ENCODE measurements at regions not wholly inside any gene's neighbourhood (a gene's known extent, or its start where the extent isn't known, plus 50 kb on each side); places are given as distances from the start of the nearest gene placed in this dataset.

DNA sequence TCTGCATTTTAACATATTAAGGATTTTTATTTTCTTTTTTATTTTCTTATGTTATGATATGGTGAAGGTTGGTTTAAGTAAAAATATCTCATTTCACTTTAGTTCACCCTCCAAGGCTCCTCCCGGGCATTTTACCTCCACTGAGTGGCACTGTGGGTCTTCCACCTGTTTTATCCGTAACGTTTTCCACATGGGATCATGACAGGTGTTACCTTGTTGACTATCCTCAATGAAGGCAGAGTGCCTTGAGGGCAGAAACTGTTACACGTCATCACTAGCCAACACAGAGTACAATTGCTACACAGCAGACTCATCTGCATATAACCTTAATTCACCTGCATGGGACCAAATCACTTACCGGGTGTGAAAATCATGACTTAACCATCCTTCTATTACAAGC, 105.8 kb downstream of the GEMIN8 start:
- Histone ChIP-seq H3K27ac (ENCODE audit: extremely low read length, insufficient read depth, low read length) (no peak overlapping the region), H3K79me2 (ENCODE audit: insufficient read depth, low read length) (no peaks in the 10 kb centered on the region), H3K9ac (ENCODE audit: insufficient read depth, low read depth, low read length) (no peak overlapping the region), H3K27me3 (ENCODE audit: control insufficient read depth in 1 of 2, insufficient read depth in 2 of 2, low read length in 2 of 2) (no peaks in the 10 kb centered on the region), H3K4me3 (replicated peaks in 1 of 3; ENCODE audit: insufficient read depth in 1 of 3, low read depth in 2 of 3, low read length in 3 of 3) (no peak overlapping the region), H2AFZ (ENCODE audit: low read length) (no peak overlapping the region), H3K36me3 (replicated peaks in 1 of 2; ENCODE audit: control insufficient read depth in 1 of 2, insufficient read depth in 2 of 2, low read length in 2 of 2) (no peaks in the 10 kb centered on the region), H4K20me1 (ENCODE audit: insufficient read depth, low read length) (no peaks in the 10 kb centered on the region), H3K4me1 (ENCODE audit: insufficient read depth, low read length) (no peaks in the 10 kb centered on the region), H3K4me2 (ENCODE audit: low read depth, low read length) (no peak overlapping the region), H3K9me3 (ENCODE audit: low read length) (no peaks in the 10 kb centered on the region)
- TF ChIP-seq ZNF3 (CRISPR knock-in tag; IDR thresholded peaks at IDR 0.05) (no peak), CREB1 (IDR thresholded peaks at IDR 0.05) (peak; percentile 23; the same call in 1 of the 2 replicates), CREB1 (CRISPR knock-in tag; IDR thresholded peaks at IDR 0.05) (no peak)
- intact Hi-C loops (cut with micrococcal nuclease; ENCODE audit: unreplicated experiment), result no loop called here
- in situ Hi-C loops (cut with HindIII; ENCODE audit: extremely low pct_ligation_motif_present, low pct_unique_long_range_greater_than_20kb), result no loop called here
- FAIRE-seq (no peak), ATAC-seq (no peak), DNase-seq (ENCODE audit: low spot score) (no peak)
- no TSS peak for BruUV-seq (replicated peaks)
- CTCF ChIA-PET (ENCODE audit: low intra/inter-chr PET ratio, low total read pairs), result no interaction called here
- WGBS (ENCODE audit: low lambda C conversion rate), result 18% methylated on average over 5 of the region's 5 CpGs
- POLR2A ChIA-PET, result no interaction called here

DNA sequence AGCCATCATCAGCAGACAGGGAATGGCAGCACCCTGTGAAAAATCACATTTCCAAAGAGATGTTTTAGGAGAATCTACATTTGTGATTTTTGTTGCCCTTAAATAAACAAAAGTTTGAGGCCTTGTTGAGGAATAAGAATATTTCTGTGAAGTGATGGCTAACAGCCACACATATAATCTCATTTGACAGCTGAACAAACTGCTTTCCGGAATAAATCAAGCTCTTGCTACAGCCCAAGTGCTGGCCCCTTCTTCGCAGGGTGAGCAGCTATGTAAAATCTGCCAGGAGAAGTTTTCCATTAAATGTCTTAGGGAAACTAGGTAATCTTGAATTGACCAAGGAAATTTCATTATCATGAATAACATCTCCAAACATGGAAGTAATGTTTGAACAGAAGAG, 106.4 kb upstream of the GPM6B start:
- ATAC-seq, result no peak
- in situ Hi-C loops (cut with HindIII; ENCODE audit: extremely low pct_ligation_motif_present, low pct_unique_long_range_greater_than_20kb) (no loop called here), intact Hi-C loops (cut with micrococcal nuclease; ENCODE audit: unreplicated experiment) (no loop called here)
- H3K4me1 ChIP-seq (ENCODE audit: insufficient read depth, low read length), result no peaks in the 10 kb centered on the region
- ChIA-PET CTCF (ENCODE audit: low intra/inter-chr PET ratio, low total read pairs) (no interaction called here), POLR2A (no interaction called here)
- 5% methylated on average over 2 of the region's 2 CpGs for WGBS (ENCODE audit: low lambda C conversion rate)
- no peak overlapping the region for H3K4me3 ChIP-seq (replicated peaks in 1 of 3; ENCODE audit: insufficient read depth in 1 of 3, low read depth in 2 of 3, low read length in 3 of 3)
- BruUV-seq (replicated peaks), result no TSS peak
- H3K27me3 ChIP-seq (ENCODE audit: control insufficient read depth in 1 of 2, insufficient read depth in 2 of 2, low read length in 2 of 2), result no peaks in the 10 kb centered on the region
- H4K20me1 ChIP-seq (ENCODE audit: insufficient read depth, low read length), result no peaks in the 10 kb centered on the region
- TF ChIP-seq ZNF329 (CRISPR knock-in tag; IDR thresholded peaks at IDR 0.05; ENCODE audit: low read depth), result no peak
- no peak for FAIRE-seq
- H3K27ac ChIP-seq (ENCODE audit: extremely low read length, insufficient read depth, low read length), result no peak overlapping the region
- no peaks in the 10 kb centered on the region for H3K79me2 ChIP-seq (ENCODE audit: insufficient read depth, low read length)
- no peak overlapping the region for H2AFZ ChIP-seq (ENCODE audit: low read length)
- no peak for DNase-seq (ENCODE audit: low spot score)
- no peaks in the 10 kb centered on the region for H3K36me3 ChIP-seq (replicated peaks in 1 of 2; ENCODE audit: control insufficient read depth in 1 of 2, insufficient read depth in 2 of 2, low read length in 2 of 2)
- H3K9me3 ChIP-seq (ENCODE audit: low read length), result no peaks in the 10 kb centered on the region
- H3K4me2 ChIP-seq (ENCODE audit: low read depth, low read length), result no peak overlapping the region
- no peak overlapping the region for H3K9ac ChIP-seq (ENCODE audit: insufficient read depth, low read depth, low read length)

DNA sequence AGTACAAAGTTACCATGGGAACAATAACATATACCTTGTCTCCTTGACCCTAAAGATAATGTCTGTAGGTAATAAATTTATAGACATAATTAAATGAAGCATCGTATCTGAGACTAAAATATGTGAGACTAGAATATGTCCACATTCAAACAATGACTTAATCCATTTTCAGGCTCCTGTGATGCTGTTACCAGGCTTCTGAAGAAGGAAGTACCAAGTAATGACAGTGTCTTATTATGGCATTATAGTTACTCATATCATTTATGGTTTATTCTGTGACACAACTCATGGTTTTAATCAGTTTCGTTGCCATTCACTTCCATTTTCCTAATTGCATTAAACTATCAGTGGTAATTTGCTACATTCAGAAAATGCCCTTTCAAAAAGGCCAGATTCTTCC, 100.6 kb upstream of the GPM6B start:
- ChIA-PET POLR2A (no interaction called here), CTCF (ENCODE audit: low intra/inter-chr PET ratio, low total read pairs) (no interaction called here)
- intact Hi-C loops (cut with micrococcal nuclease; ENCODE audit: unreplicated experiment), result no loop called here
- Histone ChIP-seq H3K79me2 (ENCODE audit: insufficient read depth, low read length) (no peaks in the 10 kb centered on the region), H2AFZ (ENCODE audit: low read length) (no peak overlapping the region), H3K9me3 (ENCODE audit: low read length) (no peaks in the 10 kb centered on the region), H3K4me2 (ENCODE audit: low read depth, low read length) (no peak overlapping the region), H3K9ac (ENCODE audit: insufficient read depth, low read depth, low read length) (no peak overlapping the region), H3K4me1 (ENCODE audit: insufficient read depth, low read length) (no peaks in the 10 kb centered on the region), H4K20me1 (ENCODE audit: insufficient read depth, low read length) (no peaks in the 10 kb centered on the region), H3K4me3 (replicated peaks in 1 of 3; ENCODE audit: insufficient read depth in 1 of 3, low read depth in 2 of 3, low read length in 3 of 3) (no peak overlapping the region), H3K27ac (ENCODE audit: extremely low read length, insufficient read depth, low read length) (no peak overlapping the region), H3K36me3 (replicated peaks in 1 of 2; ENCODE audit: control insufficient read depth in 1 of 2, insufficient read depth in 2 of 2, low read length in 2 of 2) (no peaks in the 10 kb centered on the region), H3K27me3 (ENCODE audit: control insufficient read depth in 1 of 2, insufficient read depth in 2 of 2, low read length in 2 of 2) (no peaks in the 10 kb centered on the region)
- no peak for FAIRE-seq
- in situ Hi-C loops (cut with HindIII; ENCODE audit: extremely low pct_ligation_motif_present, low pct_unique_long_range_greater_than_20kb), result no loop called here
- ATAC-seq, result no peak
- no peak for DNase-seq (ENCODE audit: low spot score)
- no TSS peak for BruUV-seq (replicated peaks)
- 0% methylated on average over 2 of the region's 2 CpGs for WGBS (ENCODE audit: low lambda C conversion rate)
- no peak for TF ChIP-seq KDM1A (CRISPR knock-in tag; IDR thresholded peaks at IDR 0.05)

Data from HepG2 (cell line).